ENCODE measurements at regions not wholly inside any gene's neighbourhood (a gene's known extent, or its start where the extent isn't known, plus 50 kb on each side); places are given as distances from the start of the nearest gene placed in this dataset.
A peak's percentile ranks its signal among the peaks of the same experiment; 100 is the strongest.
"Not testable (repeated sequence)": the region's sequence is repeated elsewhere in the genome, so short reads cannot be mapped to it uniquely, and the experiment has no call there.

- Mint-ChIP-seq H3K9me3 (peaks cover 6% of the 10 kb centered on the region), H3K27ac (no peak overlapping the region), H3K36me3 (no peaks in the 10 kb centered on the region), H3K4me1 (no peaks in the 10 kb centered on the region), H3K4me3 (no peak overlapping the region)
- ATAC-seq, result no peak
- no peak for DNase-seq (ENCODE audit: low spot score in 2 of 2)
Measured at GRCh38 chr13:108049211-108049610, 166.1 kb downstream of the LIG4 start.

GRCh38 chr13:108044954-108045353 is 170.4 kb downstream of the LIG4 start:
- Mint-ChIP-seq H3K4me3 (no peak overlapping the region), H3K9me3 (peaks cover 10% of the 10 kb centered on the region), H3K36me3 (no peaks in the 10 kb centered on the region), H3K27ac (no peak overlapping the region), H3K4me1 (no peaks in the 10 kb centered on the region)
- ATAC-seq (no peak), DNase-seq (ENCODE audit: low spot score in 2 of 2) (no peak)

- not testable (repeated sequence) for H3K36me3 Mint-ChIP-seq; DNase-seq (ENCODE audit: low spot score in 2 of 2); H3K4me3 Mint-ChIP-seq; H3K27ac Mint-ChIP-seq; H3K4me1 Mint-ChIP-seq; ATAC-seq
- H3K9me3 Mint-ChIP-seq, result peaks cover 14% of the 10 kb centered on the region
Measured at GRCh38 chr13:108042866-108043265, 172.5 kb downstream of the LIG4 start.

- ATAC-seq, result no peak
- no peak overlapping the region for H3K27ac Mint-ChIP-seq
- H3K4me3 Mint-ChIP-seq, result no peak overlapping the region
- H3K9me3 Mint-ChIP-seq, result peaks cover 12% of the 10 kb centered on the region
- H3K36me3 Mint-ChIP-seq, result no peaks in the 10 kb centered on the region
- no peak for DNase-seq (ENCODE audit: low spot score in 2 of 2)
- no peaks in the 10 kb centered on the region for H3K4me1 Mint-ChIP-seq
Measured at GRCh38 chr13:108037348-108037747, 178.0 kb downstream of the LIG4 start.

GRCh38 chr13:108036411-108036932 is 178.9 kb downstream of the LIG4 start:
- H3K4me1 Mint-ChIP-seq, result no peaks in the 10 kb centered on the region

GRCh38 chr13:108034909-108035410 is 180.4 kb downstream of the LIG4 start:
- Mint-ChIP-seq H3K9me3 (peaks cover 9% of the 10 kb centered on the region), H3K27ac (no peak overlapping the region), H3K4me3 (no peak overlapping the region), H3K36me3 (no peaks in the 10 kb centered on the region), H3K4me1 (no peaks in the 10 kb centered on the region)
- DNase-seq (ENCODE audit: low spot score in 2 of 2), result no peak
- no peak for ATAC-seq

More at GRCh38 chr13:108036411-108036932, 178.9 kb downstream of the LIG4 start:
- no peak for DNase-seq (ENCODE audit: low spot score in 2 of 2)
- Mint-ChIP-seq H3K4me3 (no peak overlapping the region), H3K27ac (no peak overlapping the region), H3K9me3 (peaks cover 8% of the 10 kb centered on the region), H3K36me3 (no peaks in the 10 kb centered on the region)
- ATAC-seq, result no peak

- no peak for DNase-seq (ENCODE audit: low spot score in 2 of 2)
- Mint-ChIP-seq H3K9me3 (peaks cover 11% of the 10 kb centered on the region), H3K27ac (no peak overlapping the region), H3K36me3 (no peaks in the 10 kb centered on the region), H3K4me1 (no peaks in the 10 kb centered on the region), H3K4me3 (no peak overlapping the region)
- no peak for ATAC-seq
Measured at GRCh38 chr13:108033800-108034707, 181.3 kb downstream of the LIG4 start.

- no peak overlapping the region for H3K4me3 Mint-ChIP-seq
- ATAC-seq (no peak), DNase-seq (ENCODE audit: low spot score in 2 of 2) (no peak)
- no peaks in the 10 kb centered on the region for H3K4me1 Mint-ChIP-seq
- no peaks in the 10 kb centered on the region for H3K36me3 Mint-ChIP-seq
- peaks cover 12% of the 10 kb centered on the region for H3K9me3 Mint-ChIP-seq
- no peak overlapping the region for H3K27ac Mint-ChIP-seq
Measured at GRCh38 chr13:108031865-108032264, 183.5 kb downstream of the LIG4 start.

GRCh38 chr13:108030769-108031168 is 184.6 kb downstream of the LIG4 start:
- no peaks in the 10 kb centered on the region for H3K36me3 Mint-ChIP-seq
- H3K27ac Mint-ChIP-seq, result no peak overlapping the region
- DNase-seq (ENCODE audit: low spot score in 2 of 2), result no peak
- H3K9me3 Mint-ChIP-seq, result peaks cover 9% of the 10 kb centered on the region
- no peak overlapping the region for H3K4me3 Mint-ChIP-seq
- no peak for ATAC-seq
- H3K4me1 Mint-ChIP-seq, result no peaks in the 10 kb centered on the region

- Mint-ChIP-seq H3K4me1 (no peaks in the 10 kb centered on the region), H3K27ac (no peak overlapping the region), H3K9me3 (peaks cover 9% of the 10 kb centered on the region), H3K4me3 (no peak overlapping the region), H3K36me3 (no peaks in the 10 kb centered on the region)
- DNase-seq (ENCODE audit: low spot score in 2 of 2) (no peak), ATAC-seq (no peak)
Measured at GRCh38 chr13:108026680-108027410, 188.5 kb downstream of the LIG4 start.

- ATAC-seq (no peak), DNase-seq (ENCODE audit: low spot score in 2 of 2) (no peak)
- Mint-ChIP-seq H3K4me3 (no peak overlapping the region), H3K9me3 (peaks cover 13% of the 10 kb centered on the region), H3K27ac (no peak overlapping the region), H3K36me3 (no peaks in the 10 kb centered on the region), H3K4me1 (no peaks in the 10 kb centered on the region)
Measured at GRCh38 chr13:108020027-108020426, 195.3 kb downstream of the LIG4 start.

- peaks cover 17% of the 10 kb centered on the region for H3K9me3 Mint-ChIP-seq
- DNase-seq (ENCODE audit: low spot score in 2 of 2) (no peak), ATAC-seq (no peak)
- no peak overlapping the region for H3K4me3 Mint-ChIP-seq
- H3K36me3 Mint-ChIP-seq, result no peaks in the 10 kb centered on the region
- no peak overlapping the region for H3K27ac Mint-ChIP-seq
- no peaks in the 10 kb centered on the region for H3K4me1 Mint-ChIP-seq
Measured at GRCh38 chr13:108018371-108018870, 196.9 kb downstream of the LIG4 start.

GRCh38 chr13:108006619-108007018 is 208.7 kb downstream of the LIG4 start:
- Mint-ChIP-seq H3K36me3 (no peaks in the 10 kb centered on the region), H3K27ac (no peak overlapping the region), H3K4me3 (no peak overlapping the region), H3K4me1 (no peaks in the 10 kb centered on the region), H3K9me3 (peaks cover 7% of the 10 kb centered on the region)
- no peak for DNase-seq (ENCODE audit: low spot score in 2 of 2)
- no peak for ATAC-seq

GRCh38 chr13:108005231-108005630 is 210.1 kb downstream of the LIG4 start:
- DNase-seq (ENCODE audit: low spot score in 2 of 2), result no peak
- H3K4me1 Mint-ChIP-seq, result no peaks in the 10 kb centered on the region
- peaks cover 7% of the 10 kb centered on the region for H3K9me3 Mint-ChIP-seq
- ATAC-seq, result no peak
- H3K4me3 Mint-ChIP-seq, result no peak overlapping the region
- H3K27ac Mint-ChIP-seq, result no peak overlapping the region
- H3K36me3 Mint-ChIP-seq, result no peaks in the 10 kb centered on the region

GRCh38 chr13:108003626-108004025 is 211.7 kb downstream of the LIG4 start:
- Mint-ChIP-seq H3K27ac (no peak overlapping the region), H3K36me3 (no peaks in the 10 kb centered on the region), H3K9me3 (peaks cover 4% of the 10 kb centered on the region), H3K4me3 (no peak overlapping the region), H3K4me1 (no peaks in the 10 kb centered on the region)
- DNase-seq (ENCODE audit: low spot score in 2 of 2) (no peak), ATAC-seq (peak; percentile 45)

All from stimulated activated effector memory CD8-positive, alpha-beta T cell treated with anti-CD3 and anti-CD28 coated beads, Interleukin-12 subunit alpha, Interleukin-12 subunit beta, amount 100 ng/mL, for 72 hours (primary cell).